HG02798 (cell line): ENCODE measurements at regions not wholly inside any gene's neighbourhood (a gene's known extent, or its start where the extent isn't known, plus 50 kb on each side); places are given as distances from the start of the nearest gene placed in this dataset.

Experiments
- ATAC-seq: cut with Tn5 transposase; IDR thresholded peaks from one replicate; pipeline ENCODE4 v1.9.1; 2021; ENCODE audit warnings: mild to moderate bottlenecking; ENCODE audit not compliant: unreplicated experiment, poor library complexity

DNA sequence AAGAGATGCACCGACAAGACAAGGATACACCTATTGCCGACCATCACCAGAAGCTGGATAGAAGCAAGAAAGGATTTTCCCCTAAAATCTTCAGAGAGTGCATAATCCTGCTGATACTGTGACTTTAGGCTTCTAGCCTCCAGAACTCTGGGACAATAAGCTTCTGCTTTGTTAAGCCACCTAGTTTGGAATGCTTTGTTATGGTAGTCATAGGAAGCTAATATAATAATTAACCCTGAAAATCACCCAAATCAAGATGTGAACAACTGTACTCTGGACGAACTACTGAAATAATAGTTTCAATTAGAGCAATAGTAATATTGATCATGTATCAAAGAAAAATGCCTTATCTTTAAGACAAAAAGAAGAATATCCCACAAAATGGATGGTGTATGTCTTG is 524.6 kb downstream of the EFNB2 start:
- no peak for ATAC-seq

GRCh38 chr13:106008540-106008939 is 526.9 kb downstream of the EFNB2 start:
- no peak for ATAC-seq

DNA sequence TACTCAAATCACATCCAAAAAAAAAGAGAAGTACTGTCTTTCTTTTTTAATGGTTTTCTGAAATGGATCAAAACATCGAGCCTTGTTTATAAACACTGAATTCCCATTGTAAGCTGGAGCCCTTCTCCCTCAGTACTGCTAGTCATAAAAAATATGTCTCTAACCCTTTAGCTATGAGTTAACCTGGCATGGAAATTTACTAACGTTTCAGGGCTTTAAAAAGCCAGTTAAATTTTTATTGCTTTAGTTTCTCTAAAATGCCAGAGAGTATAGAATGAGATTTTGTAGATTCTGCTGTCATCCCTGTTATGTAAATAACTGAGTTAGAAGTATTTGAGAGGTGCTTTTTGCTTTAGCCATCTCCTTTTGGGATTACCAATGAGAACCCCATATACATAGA is 528.3 kb downstream of the EFNB2 start:
- ATAC-seq: no peak

GRCh38 chr13:106003651-106004050 is 531.8 kb downstream of the EFNB2 start:
- no peak for ATAC-seq

DNA sequence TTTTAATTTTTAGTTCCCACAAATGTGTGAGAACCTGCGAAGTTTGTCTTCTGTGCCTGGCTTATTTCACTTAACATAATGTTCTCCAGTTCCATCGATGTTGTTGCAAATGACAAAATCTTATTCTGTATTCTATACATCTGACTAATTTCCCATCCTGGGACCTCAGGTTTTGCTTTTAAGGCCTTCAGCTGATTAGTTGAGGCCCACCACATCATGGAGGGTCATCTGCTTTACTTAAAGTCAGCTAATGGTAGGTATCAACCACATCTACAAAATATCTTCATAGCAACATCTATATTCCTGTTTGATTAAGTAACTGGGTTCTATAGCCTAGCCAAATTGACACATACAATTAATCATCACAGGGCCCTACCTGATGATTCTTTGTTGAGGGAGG is 534.0 kb downstream of the EFNB2 start:
- ATAC-seq: no peak

DNA sequence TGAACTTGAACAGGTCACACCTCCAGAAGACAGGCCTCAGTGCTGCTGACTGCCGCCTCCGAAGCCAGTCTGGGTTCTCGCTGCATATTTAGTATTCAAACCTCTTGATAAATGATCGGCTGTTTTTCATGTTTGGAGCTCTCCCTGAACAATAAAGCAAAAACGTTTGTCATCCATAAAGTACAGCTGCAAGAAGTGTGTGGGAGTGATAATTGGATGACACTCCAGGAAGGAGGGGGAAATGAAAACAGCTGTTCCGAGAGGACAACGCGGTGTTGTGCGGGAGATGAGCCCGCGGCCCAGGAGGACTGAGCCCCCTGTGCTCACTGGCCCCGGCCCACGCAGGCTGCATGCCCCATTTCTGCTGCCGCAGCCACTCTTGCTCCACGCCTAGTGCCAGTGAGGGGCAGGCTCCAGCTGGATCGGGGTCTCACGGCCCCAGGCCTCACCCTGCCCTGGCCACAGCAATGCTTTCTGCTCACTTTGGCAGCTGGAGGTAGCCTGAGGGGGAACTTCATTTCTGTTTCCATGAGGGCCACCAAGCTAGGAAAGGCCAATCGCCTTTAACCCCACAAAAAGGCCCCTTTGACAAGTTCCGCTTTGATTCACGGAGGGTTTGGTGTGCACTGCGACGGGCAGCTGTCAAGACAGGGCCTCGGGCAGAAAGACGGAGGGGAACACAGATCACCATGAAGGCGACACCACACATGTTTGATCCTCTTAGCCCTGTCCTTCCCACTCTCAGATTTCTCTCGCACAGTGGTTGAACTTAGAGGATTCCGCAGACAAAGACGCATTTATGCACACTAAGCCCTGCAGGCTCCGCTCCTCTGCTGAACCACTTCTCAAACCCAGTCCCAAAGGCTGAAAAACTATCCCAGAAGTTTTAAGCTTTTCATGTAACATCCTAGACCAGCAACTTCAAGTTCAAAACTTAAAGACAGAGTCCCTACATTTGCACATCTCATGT is 537.6 kb downstream of the EFNB2 start:
- no peak for ATAC-seq

GRCh38 chr13:105996391-105997025 is 539.0 kb downstream of the EFNB2 start:
- no peak for ATAC-seq

DNA sequence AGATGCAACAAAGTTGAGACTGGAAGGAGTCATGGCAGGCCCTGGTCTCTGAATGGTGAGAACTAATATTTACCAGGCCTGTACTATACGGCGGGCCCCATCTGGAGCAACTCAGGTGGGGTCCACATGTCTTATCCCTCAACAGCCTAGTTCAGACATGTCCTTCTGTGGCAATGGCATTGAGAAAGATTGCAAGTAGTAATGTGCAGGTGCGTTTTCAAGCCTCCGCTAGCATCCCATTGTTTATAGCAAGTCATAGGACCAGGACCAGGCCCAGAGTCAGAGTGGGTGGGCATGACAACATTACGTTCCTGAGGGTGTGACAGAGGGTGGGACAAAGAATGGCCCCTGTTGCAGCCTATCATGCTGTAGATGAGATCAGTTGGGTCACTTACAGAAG is 541.1 kb downstream of the EFNB2 start:
- no peak for ATAC-seq

- ATAC-seq: no peak
These were observed 543.7 kb downstream of the EFNB2 start for GRCh38 chr13:105991622-105992277.

DNA sequence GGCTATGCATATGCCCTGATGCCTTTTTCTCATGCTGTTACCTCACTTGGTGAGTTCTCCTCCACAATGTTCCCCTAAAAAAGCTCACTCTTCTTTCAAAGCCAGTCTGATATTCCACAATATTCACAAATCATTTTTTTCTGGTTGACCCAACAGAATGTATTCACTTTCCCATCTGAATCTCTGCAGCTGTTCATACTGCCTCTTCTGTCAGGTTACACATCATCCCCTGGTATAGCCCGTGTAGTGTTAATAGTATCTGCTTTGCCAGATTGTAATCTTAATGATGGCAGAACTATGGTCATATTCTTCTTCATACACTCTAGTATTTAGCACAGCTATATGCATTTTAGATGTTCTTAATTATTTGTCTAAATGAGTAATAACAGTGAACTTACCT is 544.3 kb downstream of the EFNB2 start:
- no peak for ATAC-seq

DNA sequence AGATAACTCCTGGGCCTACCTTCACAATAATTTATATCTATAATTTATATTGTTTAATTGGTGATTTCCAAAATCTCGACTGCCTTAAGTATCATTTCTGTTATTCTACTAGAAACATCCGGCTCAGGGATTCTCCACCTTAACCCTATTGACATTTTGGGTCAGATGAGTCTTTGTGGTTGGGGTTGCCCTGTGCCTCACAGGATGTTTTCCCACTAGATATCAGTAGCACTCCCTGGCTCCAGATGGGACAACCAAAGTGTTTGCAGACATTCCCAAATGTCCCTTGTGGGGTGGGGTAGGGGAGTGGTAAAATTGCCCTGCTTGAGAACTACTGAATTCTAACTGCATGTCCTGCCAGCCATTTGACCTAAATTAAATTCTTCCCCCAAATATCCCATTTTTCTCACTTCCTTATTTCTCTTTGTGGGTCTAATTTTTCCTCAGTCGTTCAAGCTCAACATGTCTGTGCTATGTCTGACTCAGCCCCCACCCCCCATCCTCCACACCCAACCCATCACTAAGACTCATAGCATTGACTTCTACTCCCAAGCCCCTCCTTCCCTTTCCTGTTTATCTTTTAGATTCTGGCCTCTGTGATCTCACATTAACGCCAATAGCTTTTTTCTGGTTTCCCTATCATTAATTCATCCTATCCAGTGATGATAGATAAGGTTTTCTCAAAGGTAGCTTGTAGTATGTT is 545.1 kb downstream of the EFNB2 start:
- ATAC-seq: no peak

- ATAC-seq: no peak
These were observed 550.8 kb downstream of the EFNB2 start for GRCh38 chr13:105984646-105985045.

GRCh38 chr13:105984236-105984635 is 551.2 kb downstream of the EFNB2 start:
- ATAC-seq: no peak

- ATAC-seq: no peak
These were observed 553.1 kb downstream of the EFNB2 start for GRCh38 chr13:105982219-105982930.

DNA sequence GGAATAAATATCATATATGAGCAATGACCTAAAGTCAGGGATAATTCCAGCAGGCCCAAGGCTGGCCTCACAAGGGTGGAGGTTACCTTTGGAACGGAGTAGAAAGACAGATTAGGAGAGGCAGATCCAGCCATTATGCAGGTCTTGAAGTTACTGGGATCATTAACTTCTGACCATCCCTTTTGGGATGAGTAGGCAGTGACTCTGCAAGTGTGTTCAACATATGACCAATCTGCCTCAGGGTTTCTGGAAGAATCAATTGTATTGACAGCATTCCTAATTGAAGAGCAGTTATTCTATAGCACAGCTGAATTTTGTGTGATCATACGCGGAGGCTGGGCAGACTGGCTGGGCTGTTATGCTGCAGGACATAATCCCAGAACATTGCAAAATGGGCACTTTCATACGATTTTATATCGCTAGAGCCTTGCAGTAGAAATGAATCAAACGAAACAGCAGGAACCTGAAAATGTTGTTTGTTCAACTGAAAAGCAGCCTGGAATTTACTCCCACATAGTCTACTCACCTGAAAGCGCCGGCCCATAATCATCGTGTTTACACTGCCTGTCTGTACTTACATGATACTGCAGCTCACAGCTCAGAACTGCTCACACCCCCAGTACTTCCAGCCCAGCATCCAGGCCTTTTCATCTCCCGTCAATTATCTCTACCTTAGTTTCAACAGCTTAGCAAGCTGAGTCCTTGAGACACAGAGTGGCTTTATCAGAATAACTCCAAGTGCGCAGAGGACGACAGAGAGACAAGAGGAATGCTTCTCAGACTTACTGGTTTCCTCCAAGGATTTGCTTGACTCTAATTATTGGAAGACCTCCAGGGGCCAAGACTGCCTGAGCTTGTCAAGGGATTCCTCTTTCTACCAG is 556.1 kb downstream of the EFNB2 start:
- no peak for ATAC-seq

- no peak for ATAC-seq
These were observed 561.1 kb downstream of the EFNB2 start for GRCh38 chr13:105974380-105974779.

DNA sequence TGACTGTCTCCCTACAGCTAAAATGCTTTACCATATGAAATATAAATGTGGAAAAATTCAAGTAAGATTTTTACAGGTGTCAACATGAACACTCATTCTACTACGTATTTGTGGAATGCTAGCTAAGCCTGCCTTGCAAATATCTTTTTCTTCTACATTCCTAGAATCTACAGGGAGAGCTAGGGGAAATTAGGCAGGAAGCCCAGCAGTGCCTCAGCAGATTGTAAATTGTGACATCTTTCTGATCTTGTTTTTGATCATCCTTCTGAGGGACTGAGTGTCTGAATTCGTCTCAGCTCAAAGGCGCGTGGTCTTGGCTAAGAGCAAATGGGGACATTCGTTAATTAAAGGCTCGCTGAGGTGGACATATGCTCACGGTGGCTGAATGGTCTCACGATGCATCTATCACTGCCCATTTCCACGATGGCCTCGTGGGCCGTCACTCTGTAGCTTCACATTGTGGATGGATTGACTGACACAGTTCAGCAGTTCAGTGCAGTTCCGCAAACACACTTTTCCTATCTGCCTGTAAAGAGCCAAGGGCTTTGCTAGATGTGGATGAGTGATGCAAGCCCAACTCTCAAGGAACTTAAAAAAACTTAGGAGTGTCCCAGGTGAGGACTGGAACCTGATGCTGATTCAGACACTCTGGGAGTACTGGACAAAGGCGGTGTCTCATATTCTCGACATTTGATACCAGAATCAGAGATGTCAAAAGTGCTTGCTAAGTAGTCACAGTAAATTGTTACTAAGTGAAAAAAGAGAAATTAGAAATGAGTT is 562.5 kb downstream of the EFNB2 start:
- no peak for ATAC-seq

DNA sequence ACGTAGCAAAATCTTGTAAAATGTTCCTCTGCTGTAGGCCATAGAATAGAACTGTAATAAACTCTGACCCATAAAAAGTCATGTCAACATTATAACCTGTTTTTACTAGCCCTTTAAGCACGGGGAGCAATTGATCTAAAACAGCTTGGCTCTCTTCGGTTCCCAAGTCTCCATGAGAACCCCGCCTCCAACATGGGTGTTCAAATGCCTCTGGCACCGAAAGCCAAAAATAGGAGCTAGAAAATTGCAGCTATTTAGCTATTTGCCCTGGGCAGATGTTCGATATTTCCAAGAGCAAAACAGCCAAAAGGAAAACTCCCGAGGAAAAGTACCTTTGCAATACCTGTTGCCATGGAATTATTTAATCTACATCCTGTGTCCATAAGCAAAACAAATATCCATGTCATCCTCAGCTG is 563.1 kb downstream of the EFNB2 start:
- ATAC-seq: no peak
